Epidermal melanocyte (primary cell): ENCODE measurements at regions not wholly inside any gene's neighbourhood (a gene's known extent, or its start where the extent isn't known, plus 50 kb on each side); places are given as distances from the start of the nearest gene placed in this dataset.
A peak's percentile ranks its signal among the peaks of the same experiment; 100 is the strongest.

ENCODE experiments used
- DNase-seq: peaks from one replicate; pipeline ENCODE4 v3.0.0; 2011; ENCODE audit warnings: low spot score; ENCODE audit not compliant: insufficient read length

DNA sequence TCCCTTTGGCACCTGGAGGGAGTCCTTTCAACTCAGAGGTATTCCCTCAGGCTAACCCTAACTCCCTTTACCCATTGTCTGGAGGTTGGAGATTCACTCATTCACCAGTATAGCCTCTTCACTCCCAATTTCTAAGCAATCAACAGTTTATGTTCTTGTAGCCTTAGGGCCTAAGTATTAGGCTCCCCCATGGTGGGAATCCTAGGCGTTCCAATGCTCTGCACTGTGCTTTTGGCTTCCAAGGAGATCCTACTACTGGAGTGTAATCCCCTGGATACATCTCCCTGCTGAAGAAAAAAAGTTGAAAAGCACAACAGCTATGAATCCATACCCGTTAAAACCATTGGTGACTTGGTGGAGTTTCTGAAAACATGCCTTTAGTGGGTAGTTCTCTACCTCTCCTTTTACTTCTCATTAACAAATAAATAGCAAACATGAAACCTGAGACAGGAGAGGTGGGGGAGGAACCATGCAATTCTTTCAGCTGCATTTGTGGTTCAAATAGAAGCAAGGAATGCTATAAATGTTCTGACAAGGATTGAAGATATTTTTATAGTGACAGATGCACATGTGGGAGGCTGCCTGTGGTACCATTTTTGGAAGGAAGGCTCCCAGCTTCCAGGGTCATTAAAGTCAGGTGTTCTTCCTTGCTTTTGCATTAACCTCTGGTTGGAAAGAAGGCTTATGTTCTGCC, 397.1 kb downstream of the DMAC1 start:
- DNase-seq: peak; percentile 32

DNA sequence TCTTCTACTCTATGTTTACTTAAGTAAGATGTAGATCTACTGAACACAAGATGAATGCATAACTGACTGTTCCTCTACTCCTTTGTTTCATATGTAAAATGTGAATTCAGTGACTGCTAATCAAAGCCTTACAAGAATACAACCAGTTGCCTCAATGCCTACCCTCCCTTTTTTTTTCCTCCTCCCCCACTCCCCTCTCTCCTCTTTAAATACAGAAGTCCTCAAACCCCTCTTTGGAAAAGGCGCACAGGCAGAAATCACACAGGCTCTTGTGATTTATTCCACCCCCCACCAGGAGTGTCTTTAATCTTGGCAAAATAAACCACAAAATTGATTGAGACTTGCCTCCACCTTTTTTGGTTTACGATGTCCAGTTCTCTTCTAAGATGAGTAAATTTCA, 398.5 kb downstream of the DMAC1 start:
- DNase-seq: no peak

DNA sequence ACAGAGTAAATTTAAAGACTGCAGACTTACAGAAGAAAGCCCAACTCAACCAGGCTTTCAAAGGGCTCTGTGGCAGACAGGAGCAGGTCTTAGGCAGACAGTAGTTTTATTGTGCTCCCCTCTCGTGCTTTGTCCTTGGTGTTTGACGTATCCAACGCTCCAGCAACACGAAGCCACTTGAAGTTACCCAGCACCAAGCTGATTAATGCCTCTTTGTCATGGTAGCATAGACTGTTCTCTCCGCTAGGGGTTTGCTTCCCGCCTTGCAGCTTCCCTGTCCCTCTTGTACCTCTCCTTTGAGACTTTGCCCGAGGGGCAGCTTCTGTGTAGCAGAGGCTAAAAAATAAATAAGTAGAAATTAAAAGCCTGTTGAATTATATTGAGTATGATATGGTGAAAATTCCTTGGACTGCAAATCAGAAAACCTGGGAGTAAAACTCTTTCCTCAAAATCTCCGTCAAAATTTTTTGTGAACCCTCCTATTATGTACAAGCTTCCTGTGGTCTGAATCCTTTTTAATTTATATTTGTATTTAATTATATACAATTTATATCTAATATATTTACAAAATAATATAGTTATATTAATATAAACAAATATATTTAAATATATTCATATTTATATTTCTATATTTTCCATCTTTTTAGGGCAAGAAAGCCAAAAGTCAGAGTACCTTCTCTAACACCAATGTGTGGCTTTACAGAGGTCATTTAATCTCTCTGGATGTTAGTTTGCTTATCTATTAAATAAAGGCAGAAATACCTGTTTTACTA, 405.4 kb downstream of the DMAC1 start:
- DNase-seq: no peak

DNA sequence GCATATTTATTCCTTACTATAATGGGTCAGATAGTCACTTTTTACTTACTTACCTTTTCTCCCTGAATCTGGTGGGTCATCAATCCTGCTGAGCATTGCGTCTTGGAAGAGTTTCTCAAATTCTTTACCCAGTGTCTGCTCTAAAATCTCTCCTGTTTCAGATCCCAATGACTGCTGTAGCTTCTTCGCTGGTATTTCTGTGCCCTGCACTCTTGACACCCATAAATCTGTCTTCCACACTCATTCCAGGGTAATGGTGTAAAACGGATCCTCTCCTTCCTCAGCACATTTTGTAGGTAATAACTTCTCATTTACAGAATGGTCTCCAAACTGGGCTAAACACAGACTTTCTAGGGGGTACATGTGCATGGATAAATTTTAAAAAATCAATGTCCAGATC, 407.4 kb downstream of the DMAC1 start:
- DNase-seq: no peak

DNA sequence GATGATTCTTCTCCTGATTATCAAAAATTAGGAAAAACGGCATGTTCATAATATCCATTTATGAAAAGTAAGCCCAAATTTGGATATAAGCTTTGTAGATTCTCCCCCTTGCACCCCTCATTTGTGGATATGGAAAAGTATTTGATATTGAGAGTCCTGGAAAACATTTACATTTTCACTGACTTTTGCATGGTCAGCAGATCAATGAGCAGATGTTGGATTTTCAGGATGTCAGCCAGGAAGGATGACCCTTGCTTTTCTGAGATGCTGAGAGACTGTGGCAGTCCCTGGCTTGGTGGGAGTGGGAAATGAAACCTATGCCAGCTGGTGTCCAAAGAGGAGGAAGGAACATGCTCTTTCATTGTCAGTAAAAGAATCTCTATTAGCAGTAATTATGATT, 410.8 kb downstream of the DMAC1 start:
- no peak for DNase-seq

DNA sequence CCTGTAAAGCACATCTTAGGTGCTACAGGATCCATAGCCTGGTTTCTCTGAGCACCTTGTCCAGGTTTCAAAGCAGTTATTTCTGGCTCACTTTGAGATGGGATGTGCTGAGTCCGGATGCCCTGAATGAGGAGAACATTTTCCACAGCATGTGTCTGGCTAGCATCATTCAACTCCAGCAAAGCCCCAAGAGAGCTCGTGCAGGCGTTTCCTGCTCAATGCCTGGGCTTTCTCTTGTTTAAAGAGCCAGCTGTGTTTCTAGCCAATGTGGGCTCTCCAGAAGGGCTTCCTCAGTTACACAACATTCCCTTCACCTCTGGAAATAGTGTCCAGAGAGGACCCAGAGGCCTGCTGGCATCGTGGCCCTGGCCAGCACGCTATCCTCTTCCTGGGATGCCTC, 411.7 kb downstream of the DMAC1 start:
- no peak for DNase-seq

DNA sequence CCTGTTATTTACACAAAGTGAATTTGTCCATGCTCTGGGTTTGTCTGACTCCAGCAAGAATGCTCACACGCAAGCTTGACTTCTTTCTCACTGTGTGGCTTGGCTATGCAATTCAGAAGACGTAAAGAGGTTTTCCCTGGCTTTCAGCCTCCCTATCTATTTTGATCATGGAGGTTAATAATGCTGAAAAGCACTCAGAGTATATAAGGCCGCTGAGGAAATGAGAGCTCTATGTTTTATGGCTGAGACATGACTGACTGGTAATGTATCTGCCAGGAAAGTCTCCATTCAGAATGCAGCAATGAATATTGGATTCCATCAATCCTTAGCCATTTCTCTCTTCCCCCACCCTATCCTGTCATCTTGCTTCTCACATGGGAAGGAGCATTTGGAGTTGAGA, 417.3 kb downstream of the DMAC1 start:
- DNase-seq: no peak

DNA sequence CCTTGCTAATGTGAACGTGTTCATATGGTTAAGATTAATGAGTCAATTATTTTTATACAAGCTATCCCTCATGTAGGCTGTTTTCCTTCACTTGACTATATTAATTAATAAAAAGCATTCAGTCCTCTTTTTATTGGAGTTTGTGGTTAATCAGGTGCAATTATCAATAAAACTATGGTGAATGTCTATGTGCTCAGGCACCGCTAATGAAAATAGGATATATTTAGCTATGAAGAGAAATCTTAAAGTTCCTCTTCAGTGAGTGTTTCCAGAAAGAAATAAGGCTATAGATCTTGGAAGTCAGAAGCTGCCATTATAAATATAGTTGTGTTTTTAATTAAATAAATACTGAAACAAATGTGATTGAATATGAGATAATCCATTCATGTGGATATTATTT, 422.1 kb downstream of the DMAC1 start:
- no peak for DNase-seq

DNA sequence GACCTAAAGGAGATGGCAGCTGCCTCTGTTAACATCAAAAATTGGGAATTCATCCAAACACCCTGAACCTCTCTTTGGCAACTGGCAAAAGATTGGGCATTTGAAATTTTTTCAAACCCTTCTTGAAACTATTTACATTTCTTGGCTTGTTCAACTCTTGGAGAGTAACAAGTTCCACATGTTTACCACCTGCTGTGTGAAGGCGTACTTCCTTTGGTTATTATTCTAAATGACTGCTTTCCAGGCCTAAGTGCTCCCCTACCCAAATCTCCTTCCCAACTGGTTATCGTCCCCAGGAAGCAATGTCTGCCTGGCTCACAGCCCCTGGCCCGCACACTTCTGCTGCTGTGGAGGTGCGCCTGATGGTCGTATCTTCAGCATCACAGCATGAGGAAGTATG, 422.7 kb downstream of the DMAC1 start:
- no peak for DNase-seq

DNA sequence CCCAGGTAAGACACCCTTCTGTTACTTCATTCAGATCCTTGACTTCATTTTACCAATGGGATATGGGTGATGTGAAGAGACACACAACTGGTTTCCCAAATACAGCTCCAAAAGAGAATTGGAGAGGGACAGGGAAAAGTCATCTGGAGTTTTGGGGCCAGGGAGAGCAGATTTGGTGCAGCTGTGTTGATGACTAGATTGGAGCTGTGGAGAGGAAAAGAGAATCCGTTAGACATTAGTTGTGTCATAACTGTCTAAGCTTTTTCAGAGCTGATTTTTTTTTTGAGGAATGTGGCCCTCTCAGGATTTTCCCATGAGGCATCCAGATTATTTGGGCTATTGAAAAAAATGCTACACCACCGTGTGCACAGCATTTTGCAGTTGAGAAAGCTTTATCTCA, 423.4 kb downstream of the DMAC1 start:
- DNase-seq: no peak

DNA sequence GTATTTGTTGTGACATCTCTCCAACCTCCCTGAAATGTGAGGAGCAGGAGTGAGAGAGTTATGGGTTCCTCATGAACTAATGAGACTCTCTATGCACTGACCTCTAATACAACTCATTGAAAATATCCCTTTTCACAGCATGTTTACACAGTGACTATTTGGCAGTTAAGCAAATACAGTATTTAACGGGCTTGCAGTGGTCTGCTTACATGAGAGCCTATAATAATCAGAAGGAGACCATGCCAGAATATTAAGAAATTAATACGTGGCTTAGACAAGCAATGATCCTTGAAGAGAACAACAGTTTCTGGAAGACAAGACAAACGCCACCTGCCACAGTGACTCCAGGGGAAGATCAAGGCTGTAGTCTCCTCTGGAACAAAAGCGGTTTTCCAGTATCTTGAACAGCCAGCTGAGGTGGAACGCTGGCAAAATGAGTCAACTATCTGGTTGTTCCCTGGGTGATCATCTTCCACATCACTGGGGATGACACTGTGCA, 424.5 kb downstream of the DMAC1 start:
- no peak for DNase-seq

DNA sequence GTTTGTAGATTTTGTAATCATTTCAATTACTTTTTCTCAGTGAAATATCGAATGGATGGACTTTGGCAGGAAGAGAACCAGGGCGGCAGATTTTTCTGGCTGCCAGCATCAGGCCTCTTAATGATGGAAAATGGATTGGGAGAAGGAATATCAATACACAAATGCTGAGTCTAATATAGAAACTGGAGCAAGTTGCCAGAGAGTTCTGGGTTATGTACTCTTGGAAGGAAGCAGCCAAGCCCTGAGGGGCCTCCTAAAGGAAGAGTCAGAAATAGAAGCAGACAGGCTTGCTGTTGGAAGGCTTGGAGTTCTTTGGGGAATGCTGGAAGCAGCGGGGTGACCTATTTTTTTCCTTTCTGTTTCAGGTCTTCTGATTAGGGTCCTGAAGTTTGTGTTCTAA, 428.6 kb downstream of the DMAC1 start:
- no peak for DNase-seq

DNA sequence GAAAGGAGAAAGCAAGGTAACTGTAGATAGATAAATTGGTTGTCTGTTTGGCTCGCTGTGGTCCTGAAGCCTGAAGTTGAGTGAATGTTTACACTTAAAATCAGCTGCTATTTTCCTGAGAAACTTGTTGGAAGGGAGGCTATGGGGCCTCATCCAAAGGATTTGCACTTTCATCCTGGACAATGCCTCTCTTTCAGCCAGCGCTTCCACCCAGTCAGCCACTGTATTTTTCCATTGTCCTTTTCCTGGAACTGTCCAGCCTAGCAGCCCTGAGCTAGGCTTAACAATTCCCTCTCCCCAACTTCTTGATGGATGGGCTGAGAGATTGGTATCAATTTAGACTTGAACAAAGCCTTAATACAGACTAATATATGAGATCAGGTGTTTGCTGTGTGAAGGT, 429.2 kb downstream of the DMAC1 start:
- no peak for DNase-seq

DNA sequence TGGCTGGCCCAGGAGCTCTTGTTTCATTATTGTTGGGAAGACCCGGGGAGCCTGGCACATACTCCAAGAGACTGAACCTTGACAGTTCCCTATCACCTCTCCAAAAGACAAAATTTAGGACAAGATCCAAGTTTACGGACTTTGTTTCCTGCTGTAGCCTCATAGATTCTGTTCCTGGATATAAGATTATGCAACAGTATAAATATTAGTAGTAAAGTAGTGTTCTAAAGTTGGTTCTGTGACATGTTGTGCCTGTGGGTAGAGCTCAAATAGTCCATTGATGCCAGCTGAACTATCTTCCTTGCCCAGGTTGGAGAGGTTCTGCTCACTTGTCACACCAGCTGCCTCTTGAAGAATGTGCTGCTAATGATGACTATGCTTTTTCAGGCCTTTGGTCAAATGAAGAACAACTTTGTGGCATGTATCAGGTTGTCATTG, 430.2 kb downstream of the DMAC1 start:
- no peak for DNase-seq

DNA sequence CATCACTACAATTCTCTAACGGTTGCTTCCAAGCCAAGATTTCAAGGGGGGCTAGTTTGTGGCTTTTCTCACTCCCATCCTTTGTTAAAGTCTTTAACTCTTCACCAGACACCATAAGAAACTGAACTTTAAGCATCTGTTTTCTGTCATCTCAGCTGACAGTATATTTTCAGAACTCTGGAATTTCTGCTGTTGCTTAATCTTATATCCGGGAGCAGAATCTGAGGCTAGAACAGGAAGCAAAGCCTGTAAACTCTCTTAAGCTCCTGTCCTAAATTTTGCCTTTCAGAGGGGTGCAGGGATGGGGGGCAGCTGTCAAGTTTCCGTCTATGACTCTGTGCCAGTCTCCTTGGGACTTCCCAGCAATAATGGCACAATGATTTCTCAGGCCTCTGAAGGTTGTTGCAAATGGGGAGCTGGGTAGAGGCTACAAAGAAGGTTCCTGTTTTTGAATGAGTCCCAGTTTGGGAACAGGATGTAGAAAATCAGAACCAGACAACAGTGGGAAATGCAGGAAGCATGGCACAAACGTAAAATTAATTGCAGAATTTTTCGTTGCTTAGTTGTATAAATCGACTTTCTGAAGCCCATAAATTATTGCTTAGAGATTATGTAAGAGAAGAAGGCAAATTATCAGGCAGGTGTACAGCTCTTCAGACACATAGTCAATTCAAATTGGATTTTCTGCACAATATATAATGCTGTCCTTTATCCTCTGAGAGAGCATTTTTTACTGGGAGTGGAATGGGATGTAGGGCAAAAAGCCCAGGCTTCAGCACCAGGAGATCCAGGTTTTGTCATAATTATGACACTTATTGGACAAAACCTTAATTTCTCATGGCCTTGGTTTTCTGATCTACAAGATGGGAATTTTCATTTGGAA, 430.9 kb downstream of the DMAC1 start:
- peak; percentile 30 for DNase-seq

DNA sequence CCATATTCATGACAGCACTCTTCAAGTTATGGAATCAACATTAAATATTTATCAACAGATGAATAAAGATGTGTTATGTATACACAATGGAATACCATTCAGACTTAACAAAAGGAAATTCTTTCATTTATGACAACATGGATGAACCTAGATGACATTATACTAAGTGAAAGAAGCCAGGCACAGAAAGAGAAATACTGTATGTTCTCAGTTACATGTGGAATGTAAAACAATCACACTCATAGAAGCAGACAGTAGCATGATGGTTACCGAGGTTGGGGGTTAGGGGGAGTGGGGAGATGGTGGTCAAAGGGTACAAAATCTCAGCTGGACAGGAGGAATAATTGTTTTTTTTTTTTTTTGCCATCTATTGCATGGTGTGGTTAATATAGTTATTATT, 431.9 kb downstream of the DMAC1 start:
- DNase-seq: no peak

DNA sequence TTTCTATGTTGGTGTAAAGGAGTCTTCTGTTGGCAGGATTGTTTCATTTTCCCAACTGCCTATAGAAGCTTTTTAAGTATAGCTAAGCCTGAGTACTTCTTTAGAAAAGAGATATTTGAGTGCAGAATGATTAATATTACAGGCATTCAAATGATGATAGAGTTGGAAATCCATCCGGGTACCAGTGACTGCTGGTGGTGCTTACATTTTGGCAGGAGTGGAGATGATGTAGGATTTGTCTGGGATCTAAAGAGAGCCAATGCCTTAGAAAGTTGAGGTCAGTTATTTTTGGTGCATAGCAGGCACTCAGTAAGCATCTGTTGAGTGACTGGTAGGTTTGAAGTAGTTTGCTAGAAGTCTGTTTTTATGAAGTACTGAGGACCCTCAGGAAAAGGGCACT, 433.5 kb downstream of the DMAC1 start:
- DNase-seq: no peak

DNA sequence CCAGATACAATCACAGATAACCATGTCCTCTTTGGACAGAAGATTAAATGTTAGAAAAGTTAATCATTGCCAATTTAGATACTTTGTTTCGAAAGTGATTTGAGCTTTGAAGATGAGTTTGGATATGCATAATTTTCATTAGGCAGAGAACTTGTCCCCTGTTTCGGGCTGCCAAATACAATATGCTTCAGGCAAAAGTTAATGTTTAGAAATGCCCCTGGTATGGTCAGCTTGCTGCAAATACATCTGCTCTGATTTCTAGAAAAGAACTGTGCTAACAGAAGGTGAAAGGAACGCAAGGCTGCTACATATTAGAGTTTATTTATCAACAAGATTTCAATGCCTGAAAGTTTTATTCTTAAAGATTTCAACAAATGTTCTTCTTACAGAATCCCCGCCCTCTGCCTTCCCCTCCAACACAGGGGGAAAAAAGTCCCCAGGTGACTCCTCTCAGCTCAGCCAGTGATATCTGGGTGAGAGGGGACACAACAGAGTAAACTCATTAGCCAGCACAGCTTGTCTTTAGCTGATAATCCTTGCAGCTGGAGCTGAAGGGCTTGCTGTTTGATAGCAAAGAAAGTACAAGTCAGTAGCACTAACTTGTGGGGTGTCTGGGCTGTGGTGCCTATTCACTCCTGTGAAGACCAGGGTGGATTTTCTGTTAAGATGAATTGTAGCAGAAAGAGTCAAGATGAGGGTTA, 435.7 kb downstream of the DMAC1 start:
- DNase-seq: no peak

DNA sequence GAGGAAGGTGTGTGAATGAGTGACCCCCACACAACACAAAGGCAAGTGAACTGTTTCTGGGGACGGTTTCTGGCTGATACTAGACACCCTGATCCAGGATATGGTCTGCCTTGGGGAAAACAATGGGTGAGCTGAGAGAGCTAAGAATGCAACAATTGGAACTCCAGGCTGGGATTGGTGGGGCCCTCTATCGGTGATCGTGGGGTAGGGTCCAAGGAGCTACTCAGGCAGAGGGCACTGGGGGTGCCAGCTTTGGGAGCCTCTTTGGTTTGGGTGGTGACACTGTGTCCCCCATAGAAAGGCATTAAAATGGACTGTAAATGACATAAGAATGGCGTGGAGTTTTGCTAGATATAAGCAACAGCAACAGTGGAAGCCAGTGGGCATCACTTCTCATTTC, 439.1 kb downstream of the DMAC1 start:
- no peak for DNase-seq

DNA sequence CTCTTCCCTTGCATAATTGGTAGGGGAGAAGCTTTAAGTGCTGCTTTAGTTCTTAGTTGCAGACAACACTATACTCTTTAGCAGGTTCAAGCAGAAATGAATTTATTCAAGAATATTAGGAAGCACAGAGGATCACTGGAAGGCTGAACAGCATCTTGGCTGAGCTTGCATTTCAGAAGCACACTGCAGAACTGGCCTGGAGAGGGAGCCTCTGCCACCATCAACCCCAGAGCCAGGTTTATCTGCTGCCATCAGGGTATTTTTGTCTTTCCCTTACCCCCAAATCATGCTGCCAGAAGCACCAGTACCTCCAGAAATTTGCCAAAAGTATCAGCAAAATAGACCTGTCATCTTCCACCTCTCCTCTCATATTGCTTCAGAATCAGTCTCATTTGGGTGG, 440.7 kb downstream of the DMAC1 start:
- no peak for DNase-seq

DNA sequence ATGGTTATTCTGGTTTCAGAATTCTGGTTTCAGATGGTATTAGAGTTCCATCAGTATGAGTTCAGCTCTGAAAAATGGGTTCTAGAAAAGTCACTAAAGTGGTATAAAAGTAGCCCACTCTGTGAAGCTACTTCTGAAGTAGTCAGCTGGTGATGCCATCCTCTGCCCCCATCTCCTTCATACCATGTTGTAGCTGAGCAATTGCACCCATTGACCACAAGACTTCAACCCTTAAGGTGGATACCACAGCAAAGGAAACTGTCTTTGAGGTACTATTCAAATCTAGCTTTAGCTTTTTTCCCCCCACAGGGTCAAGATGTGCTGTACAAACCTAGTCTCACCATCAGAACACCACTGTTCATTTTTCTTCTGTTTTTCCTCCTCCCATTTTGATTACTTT, 444.9 kb downstream of the DMAC1 start:
- no peak for DNase-seq
